ENCODE measurements at regions not wholly inside any gene's neighbourhood (a gene's known extent, or its start where the extent isn't known, plus 50 kb on each side); places are given as distances from the start of the nearest gene placed in this dataset.

DNA sequence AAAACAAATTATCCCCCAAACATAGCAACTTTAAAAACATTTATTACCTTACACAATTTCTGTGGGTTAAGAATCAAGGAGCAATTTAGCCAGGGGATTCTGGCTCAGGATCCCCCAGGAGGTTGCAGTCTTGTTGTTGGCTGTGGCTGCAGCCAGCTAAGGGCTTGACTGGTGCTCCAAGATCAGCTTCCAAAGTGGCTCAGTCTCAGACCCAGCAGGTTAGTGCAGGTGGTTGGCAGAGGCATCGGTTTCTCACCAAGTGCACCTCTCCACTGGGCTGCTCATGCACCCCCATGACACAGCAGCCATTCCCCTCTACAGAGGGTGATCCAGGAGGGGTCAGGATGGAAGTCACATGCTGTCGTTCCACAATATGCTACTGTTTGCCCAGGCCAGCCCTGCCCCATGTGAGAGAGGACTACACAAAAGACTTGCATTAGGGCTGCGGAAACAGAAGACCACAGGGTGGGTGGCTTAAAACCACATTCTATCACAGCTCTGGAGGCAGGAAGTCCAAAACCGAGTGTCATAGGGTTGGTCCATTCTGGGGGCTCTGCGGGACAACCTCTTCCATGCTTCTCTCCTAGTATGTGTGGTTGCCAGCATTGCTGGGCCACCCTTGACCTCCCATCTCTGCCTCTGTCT is 125.8 kb downstream of the C6orf118 start:
- DNase-seq (ENCODE audit: low spot score in 2 of 2), result no peak
- 86% methylated on average over 2 of the region's 5 CpGs for WGBS
- H3K4me1 ChIP-seq, result no peaks in the 10 kb centered on the region
- H3K27me3 ChIP-seq, result no peaks in the 10 kb centered on the region
- TF ChIP-seq, protein P1, sequence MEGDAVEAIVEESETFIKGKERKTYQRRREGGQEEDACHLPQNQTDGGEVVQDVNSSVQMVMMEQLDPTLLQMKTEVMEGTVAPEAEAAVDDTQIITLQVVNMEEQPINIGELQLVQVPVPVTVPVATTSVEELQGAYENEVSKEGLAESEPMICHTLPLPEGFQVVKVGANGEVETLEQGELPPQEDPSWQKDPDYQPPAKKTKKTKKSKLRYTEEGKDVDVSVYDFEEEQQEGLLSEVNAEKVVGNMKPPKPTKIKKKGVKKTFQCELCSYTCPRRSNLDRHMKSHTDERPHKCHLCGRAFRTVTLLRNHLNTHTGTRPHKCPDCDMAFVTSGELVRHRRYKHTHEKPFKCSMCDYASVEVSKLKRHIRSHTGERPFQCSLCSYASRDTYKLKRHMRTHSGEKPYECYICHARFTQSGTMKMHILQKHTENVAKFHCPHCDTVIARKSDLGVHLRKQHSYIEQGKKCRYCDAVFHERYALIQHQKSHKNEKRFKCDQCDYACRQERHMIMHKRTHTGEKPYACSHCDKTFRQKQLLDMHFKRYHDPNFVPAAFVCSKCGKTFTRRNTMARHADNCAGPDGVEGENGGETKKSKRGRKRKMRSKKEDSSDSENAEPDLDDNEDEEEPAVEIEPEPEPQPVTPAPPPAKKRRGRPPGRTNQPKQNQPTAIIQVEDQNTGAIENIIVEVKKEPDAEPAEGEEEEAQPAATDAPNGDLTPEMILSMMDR (IDR thresholded peaks at IDR 0.05), result no peak
- TF ChIP-seq POLR2AphosphoS5 (IDR thresholded peaks at IDR 0.05) (no peak), EP300 (IDR thresholded peaks at IDR 0.05) (no peak), POLR2A (IDR thresholded peaks at IDR 0.05) (no peak)
- no peak overlapping the region for H3K27ac ChIP-seq
- H3K36me3 ChIP-seq, result no peaks in the 10 kb centered on the region
- H3K4me3 ChIP-seq, result no peak overlapping the region
- no peaks in the 10 kb centered on the region for H3K9me3 ChIP-seq

- Histone ChIP-seq H3K4me3 (no peak overlapping the region), H3K36me3 (no peaks in the 10 kb centered on the region), H3K27me3 (no peaks in the 10 kb centered on the region), H3K4me1 (no peaks in the 10 kb centered on the region), H3K27ac (no peak overlapping the region), H3K9me3 (no peaks in the 10 kb centered on the region)
- no peak for TF ChIP-seq POLR2AphosphoS5 (IDR thresholded peaks at IDR 0.05)
- no peak for TF ChIP-seq EP300 (IDR thresholded peaks at IDR 0.05)
- TF ChIP-seq, protein P1 (IDR thresholded peaks at IDR 0.05), result no peak
- no peak for TF ChIP-seq POLR2A (IDR thresholded peaks at IDR 0.05)
- DNase-seq (ENCODE audit: low spot score in 2 of 2), result no peak
These were observed 126.3 kb downstream of the C6orf118 start for GRCh38 chr6:165183071-165183470.

- no peaks in the 10 kb centered on the region for H3K9me3 ChIP-seq
- H3K27me3 ChIP-seq, result no peaks in the 10 kb centered on the region
- 82% methylated on average over 6 of the region's 6 CpGs for WGBS
- H3K4me1 ChIP-seq, result no peaks in the 10 kb centered on the region
- H3K27ac ChIP-seq, result no peak overlapping the region
- no peak for DNase-seq (ENCODE audit: low spot score in 2 of 2)
- H3K36me3 ChIP-seq, result no peaks in the 10 kb centered on the region
- H3K4me3 ChIP-seq, result no peak overlapping the region
- TF ChIP-seq POLR2A (IDR thresholded peaks at IDR 0.05) (no peak), EP300 (IDR thresholded peaks at IDR 0.05) (no peak), POLR2AphosphoS5 (IDR thresholded peaks at IDR 0.05) (no peak)
- TF ChIP-seq, protein P1 (IDR thresholded peaks at IDR 0.05), result no peak
These were observed 127.4 kb downstream of the C6orf118 start for GRCh38 chr6:165181951-165182414.

DNA sequence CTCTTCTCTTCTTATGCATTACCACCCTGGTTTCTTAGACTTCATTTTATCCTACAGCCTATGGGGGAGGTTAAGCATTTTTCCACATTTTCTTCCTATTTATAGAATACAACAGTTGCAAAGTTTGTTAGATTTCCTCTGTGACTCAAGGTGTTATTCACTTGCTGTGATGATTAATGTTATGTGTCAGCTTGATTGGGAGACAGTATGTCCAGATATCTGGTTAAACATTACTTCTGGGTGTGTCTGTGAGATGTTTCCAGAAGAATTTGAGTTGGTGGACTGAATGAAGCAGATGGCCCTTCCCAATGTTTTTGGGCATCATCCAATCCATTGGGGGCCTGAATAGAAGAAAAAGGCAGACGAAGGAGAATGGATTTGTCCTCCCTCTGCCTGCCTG is 131.3 kb downstream of the C6orf118 start:
- Histone ChIP-seq H3K27me3 (no peaks in the 10 kb centered on the region), H3K9me3 (no peaks in the 10 kb centered on the region), H3K4me1 (no peaks in the 10 kb centered on the region), H3K27ac (no peak overlapping the region), H3K36me3 (no peaks in the 10 kb centered on the region), H3K4me3 (no peak overlapping the region)
- no peak for TF ChIP-seq POLR2AphosphoS5 (IDR thresholded peaks at IDR 0.05)
- TF ChIP-seq, protein P1 (IDR thresholded peaks at IDR 0.05), result no peak
- no peak for TF ChIP-seq EP300 (IDR thresholded peaks at IDR 0.05)
- no peak for TF ChIP-seq POLR2A (IDR thresholded peaks at IDR 0.05)
- WGBS, result 73% methylated on average over 1 of the region's 1 CpG
- no peak for DNase-seq (ENCODE audit: low spot score in 2 of 2)

DNA sequence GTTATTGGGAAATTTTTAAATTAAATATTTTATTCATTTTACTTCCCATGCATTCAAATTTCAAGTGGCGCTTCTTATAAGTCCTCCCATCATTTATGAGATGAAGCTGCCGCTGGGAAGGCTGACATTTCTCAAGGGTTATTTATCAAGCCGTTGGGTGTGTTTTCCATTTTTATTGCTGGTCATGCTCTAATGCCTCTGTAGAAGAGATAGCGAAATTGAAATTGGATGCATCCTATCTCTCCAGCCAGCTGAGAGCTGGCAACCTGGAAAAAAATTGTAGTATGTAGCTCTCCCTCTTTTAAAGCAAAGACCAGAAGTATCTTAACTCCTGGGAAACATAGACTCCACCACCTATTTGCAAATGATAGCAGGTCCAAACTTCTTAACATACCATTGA is 135.9 kb downstream of the C6orf118 start:
- WGBS, result 89% methylated on average over 4 of the region's 4 CpGs
- Histone ChIP-seq H3K9me3 (no peaks in the 10 kb centered on the region), H3K27me3 (no peaks in the 10 kb centered on the region), H3K4me3 (no peak overlapping the region), H3K27ac (no peak overlapping the region), H3K4me1 (no peaks in the 10 kb centered on the region), H3K36me3 (no peaks in the 10 kb centered on the region)
- no peak for DNase-seq (ENCODE audit: low spot score in 2 of 2)
- no peak for TF ChIP-seq POLR2AphosphoS5 (IDR thresholded peaks at IDR 0.05)
- no peak for TF ChIP-seq EP300 (IDR thresholded peaks at IDR 0.05)
- TF ChIP-seq, protein P1 (IDR thresholded peaks at IDR 0.05), result no peak
- no peak for TF ChIP-seq POLR2A (IDR thresholded peaks at IDR 0.05)
